Common myeloid progenitor, CD34-positive (primary cell): ENCODE measurements at regions not wholly inside any gene's neighbourhood (a gene's known extent, or its start where the extent isn't known, plus 50 kb on each side); places are given as distances from the start of the nearest gene placed in this dataset.
A peak's percentile ranks its signal among the peaks of the same experiment; 100 is the strongest.

Experiments
- CTCF ChIA-PET: fragments of 350-600 bp; sonication (Branson Sonifier 250); formaldehyde crosslinking; loops from one replicate; lab custom pipeline; 2021; ENCODE audit warnings: antibody characterized with exemption; lab: Charles Lee
- POLR2A ChIA-PET: fragments of 350-600 bp; sonication (Branson Sonifier 250); formaldehyde crosslinking; loops from one replicate; lab custom pipeline; 2021; ENCODE audit warnings: antibody characterized with exemption; lab: Charles Lee
- DNase-seq, 3 donors: peaks; one replicate each; pipeline versions ENCODE4 v3.0.0 to v3.0.0-alpha.2; 2013
- H3K27ac ChIP-seq, 2 experiments: 1 replicate in 1 of 2; 2 replicates in 1 of 2; pipeline ENCODE4 v1.7.0; 2013; ENCODE audit warnings: inconsistent platforms in 2 of 2, low read length in 2 of 2, mild to moderate bottlenecking in 2 of 2, low read depth in 1 of 2, moderate library complexity in 1 of 2; ENCODE audit not compliant: severe bottlenecking in 2 of 2, insufficient read depth in 1 of 2, poor library complexity in 1 of 2
- H3K27me3 ChIP-seq, 5 experiments: replicated peaks in 2 of 5; 1 replicate in 3 of 5; 2 replicates in 2 of 5; pipeline versions ENCODE4 v1.6.1 to v1.7.0; 2013; ENCODE audit warnings: low read length in 4 of 5, mild to moderate bottlenecking in 2 of 5, moderate library complexity in 2 of 5, inconsistent platforms in 1 of 5; ENCODE audit not compliant: insufficient read depth in 5 of 5, control insufficient read depth in 4 of 5
- H3K36me3 ChIP-seq, 4 experiments: 1 replicate in 2 of 4; 2 replicates in 2 of 4; pipeline versions ENCODE4 v1.6.1 to v1.7.0; 2013; ENCODE audit warnings: low read length in 3 of 4, control low read depth in 1 of 4, mild to moderate bottlenecking in 1 of 4; ENCODE audit not compliant: control insufficient read depth in 4 of 4, insufficient read depth in 4 of 4
- H3K4me1 ChIP-seq, 4 experiments: 1 replicate in 3 of 4; 2 replicates in 1 of 4; pipeline versions ENCODE4 v1.6.1 to v1.7.1; 2013; ENCODE audit warnings: low read length in 3 of 4, mild to moderate bottlenecking in 3 of 4, control low read depth in 1 of 4, inconsistent platforms in 1 of 4, moderate library complexity in 1 of 4; ENCODE audit not compliant: control insufficient read depth in 4 of 4, insufficient read depth in 4 of 4; ENCODE audit errors: control extremely low read depth in 1 of 4
- H3K4me3 ChIP-seq, 7 experiments: 1 replicate in 4 of 7; 2 replicates in 3 of 7; pipeline versions ENCODE4 v1.5.1 to v1.7.0; 2013; ENCODE audit warnings: mild to moderate bottlenecking in 7 of 7, low read length in 6 of 7, moderate library complexity in 6 of 7, inconsistent platforms in 2 of 7, low read depth in 2 of 7, control low read depth in 1 of 7; ENCODE audit not compliant: insufficient read depth in 4 of 7, control insufficient read depth in 1 of 7; ENCODE audit errors: extremely low read depth in 1 of 7
- H3K9me3 ChIP-seq, 5 experiments: 1 replicate in 4 of 5; 2 replicates in 1 of 5; pipeline versions ENCODE4 v1.6.1 to v1.7.1; 2013; ENCODE audit warnings: low read length in 4 of 5, mild to moderate bottlenecking in 2 of 5, inconsistent platforms in 1 of 5, low read depth in 1 of 5, moderate library complexity in 1 of 5; ENCODE audit not compliant: control insufficient read depth in 4 of 5, insufficient read depth in 2 of 5; ENCODE audit errors: control extremely low read depth in 1 of 5
- WGBS: methylation state at CpG from one replicate; pipeline ENCODE4 v1.1.5; 2013; ENCODE audit not compliant: insufficient coverage; 5-methylcytosine and 5-hydroxymethylcytosine counted together

GRCh38 chr13:40197049-40197448, 469.4 kb downstream of the FOXO1 start:
- no peak for DNase-seq
- 98% methylated on average over 8 of the region's 8 CpGs for WGBS
- no peak overlapping the region for H3K27ac ChIP-seq
- no peaks in the 10 kb centered on the region for H3K4me1 ChIP-seq
- ChIA-PET CTCF (no interaction called here), POLR2A (interaction anchor here (0.6 kb wide), 1 partner anchor 351 kb away, joined by 3 read pairs; no protein-coding TSS in a partner anchor)
- H3K27me3 ChIP-seq: no peaks in the 10 kb centered on the region
- H3K9me3 ChIP-seq: no peaks in the 10 kb centered on the region
- H3K4me3 ChIP-seq: no peak overlapping the region
- no peaks in the 10 kb centered on the region for H3K36me3 ChIP-seq

- no peaks in the 10 kb centered on the region for H3K4me1 ChIP-seq
- no peaks in the 10 kb centered on the region for H3K27me3 ChIP-seq
- H3K9me3 ChIP-seq: no peaks in the 10 kb centered on the region
- no peak overlapping the region for H3K4me3 ChIP-seq
- H3K27ac ChIP-seq: no peak overlapping the region
- DNase-seq: no peak
- H3K36me3 ChIP-seq: no peaks in the 10 kb centered on the region
- 60% methylated on average over 3 of the region's 4 CpGs for WGBS
- ChIA-PET CTCF (no interaction called here), POLR2A (no interaction called here)
Measured at GRCh38 chr13:40197936-40198595, 468.4 kb downstream of the FOXO1 start.

- no peak overlapping the region for H3K4me3 ChIP-seq
- no peak overlapping the region for H3K27ac ChIP-seq
- no peaks in the 10 kb centered on the region for H3K27me3 ChIP-seq
- no peaks in the 10 kb centered on the region for H3K36me3 ChIP-seq
- H3K4me1 ChIP-seq: no peaks in the 10 kb centered on the region
- DNase-seq: no peak
- 100% methylated on average over 2 of the region's 2 CpGs for WGBS
- ChIA-PET CTCF (interaction anchor here (0.7 to 1.0 kb wide), 2 partner anchors 12 to 184 kb away, joined by 3 to 4 read pairs; no protein-coding TSS in a partner anchor), POLR2A (no interaction called here)
- peaks cover 2 to 9% (median 6%) of the 10 kb centered on the region in 5 experiments for H3K9me3 ChIP-seq
Measured at GRCh38 chr13:40200273-40200978, 466.0 kb downstream of the FOXO1 start.

GRCh38 chr13:40204246-40204645, 462.2 kb downstream of the FOXO1 start:
- Histone ChIP-seq H3K27me3 (no peaks in the 10 kb centered on the region), H3K27ac (no peak overlapping the region), H3K4me1 (peaks cover 10 to 14% (median 11%) of the 10 kb centered on the region in 4 experiments), H3K36me3 (no peaks in the 10 kb centered on the region), H3K4me3 (no peak overlapping the region), H3K9me3 (peaks cover 2 to 9% (median 6%) of the 10 kb centered on the region in 5 experiments)
- no peak for DNase-seq
- CTCF ChIA-PET: interaction anchor here (1.2 to 1.6 kb wide), 2 partner anchors 11 to 16 kb away, joined by 3 to 4 read pairs; no protein-coding TSS in a partner anchor
- WGBS: no CpG with 5 or more reads among the region's 1 CpG
- POLR2A ChIA-PET: no interaction called here

GRCh38 chr13:40205771-40206240, 460.6 kb downstream of the FOXO1 start:
- Histone ChIP-seq H3K4me3 (no peak overlapping the region), H3K36me3 (no peaks in the 10 kb centered on the region), H3K27ac (no peak overlapping the region), H3K27me3 (no peaks in the 10 kb centered on the region), H3K4me1 (peaks cover 10 to 14% (median 11%) of the 10 kb centered on the region in 4 experiments), H3K9me3 (peaks cover 2 to 9% (median 6%) of the 10 kb centered on the region in 5 experiments)
- POLR2A ChIA-PET: no interaction called here
- DNase-seq: no peak
- WGBS: 100% methylated on average over 4 of the region's 4 CpGs
- CTCF ChIA-PET: interaction anchor here (2.6 kb wide), 1 partner anchor 11 kb away, joined by 5 read pairs; no protein-coding TSS in a partner anchor

- DNase-seq: peak; percentile 25 to 79 (median 67)
- H3K36me3 ChIP-seq: no peaks in the 10 kb centered on the region
- POLR2A ChIA-PET: interaction anchor here (1.1 kb wide), 1 partner anchor 10 kb away, joined by 3 read pairs; no protein-coding TSS in a partner anchor
Measured at GRCh38 chr13:40206241-40207000, 460.0 kb downstream of the FOXO1 start.

More at GRCh38 chr13:40206241-40207000, 460.0 kb downstream of the FOXO1 start:
- peaks cover 10 to 14% (median 11%) of the 10 kb centered on the region in 4 experiments for H3K4me1 ChIP-seq
- H3K27me3 ChIP-seq: no peaks in the 10 kb centered on the region
- no peak overlapping the region for H3K27ac ChIP-seq
- H3K9me3 ChIP-seq: peaks cover 2 to 9% (median 6%) of the 10 kb centered on the region in 5 experiments
- CTCF ChIA-PET: interaction anchor here (0.8 to 2.6 kb wide), 2 partner anchors 11 to 475 kb away, joined by 3 to 5 read pairs; no protein-coding TSS in a partner anchor
- H3K4me3 ChIP-seq: peak overlapping the region in 3 of 7 experiments; percentile 27 to 33 (median 32)
- 44% methylated on average over 3 of the region's 6 CpGs for WGBS
